ENCODE measurements at regions not wholly inside any gene's neighbourhood (a gene's known extent, or its start where the extent isn't known, plus 50 kb on each side); places are given as distances from the start of the nearest gene placed in this dataset.

DNA sequence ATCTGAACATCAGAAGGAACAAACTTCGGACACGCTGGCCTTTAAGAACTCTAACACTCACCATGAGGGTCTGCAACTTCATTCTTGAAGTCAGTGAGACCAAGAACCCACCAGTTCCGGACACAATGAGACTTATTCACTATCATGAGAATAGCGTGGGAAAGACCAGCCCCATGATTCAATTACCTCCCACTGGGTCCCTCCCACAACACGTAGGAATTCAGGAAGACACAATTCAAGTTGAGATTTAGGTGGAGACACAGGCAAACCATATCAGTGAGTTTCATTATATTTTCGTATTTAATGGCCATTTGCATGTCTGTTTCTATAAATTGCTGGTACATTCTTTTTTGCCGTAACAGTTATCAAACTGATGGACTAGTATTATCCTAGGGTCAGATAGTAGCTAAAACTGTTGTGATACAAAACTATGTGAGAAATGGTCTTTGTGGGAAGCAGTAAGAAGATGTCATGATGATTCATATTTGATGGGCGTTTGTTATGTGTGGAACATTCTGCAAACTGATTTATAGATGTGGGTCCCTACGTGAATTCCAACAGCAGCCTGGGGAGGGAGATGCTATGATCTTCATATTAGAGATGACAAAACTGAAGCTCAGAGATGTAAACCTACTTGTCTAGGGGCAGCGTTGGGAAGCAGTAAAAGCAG is 282.4 kb upstream of the TMEM132C start:
- WGBS, 2 donors (ENCODE audit: extremely low coverage in 2 of 2, insufficient read length in 2 of 2, insufficient replicate concordance in 1 of 2): no CpG with 5 or more reads among the region's 10 CpGs
- Histone ChIP-seq H2AFZ (ENCODE audit: low read length) (no peak overlapping the region), H3K4ac (ENCODE audit: low read length) (no peak overlapping the region), H3K23ac (ENCODE audit: low read depth, low read length, poor library complexity) (no peak overlapping the region), H3K18ac (ENCODE audit: low read length) (no peak overlapping the region), H3K27ac (replicated peaks; ENCODE audit: low read length) (no peak overlapping the region), H2BK120ac (ENCODE audit: low read depth, low read length) (no peak overlapping the region), H3K9ac (ENCODE audit: low read depth, low read length, poor library complexity) (no peak overlapping the region), H3K9me3 (replicated peaks in 1 of 2; ENCODE audit: control insufficient read depth in 2 of 2, insufficient read depth in 1 of 2, low read depth in 1 of 2, low read length in 2 of 2) (no peaks in the 10 kb centered on the region), H4K8ac (ENCODE audit: low read depth, low read length) (no peak overlapping the region), H3K79me1 (ENCODE audit: low read depth, low read length) (no peaks in the 10 kb centered on the region), H2AK5ac (ENCODE audit: low read depth, low read length) (no peak overlapping the region), H3K36me3 (replicated peaks in 1 of 2; ENCODE audit: control insufficient read depth in 2 of 2, insufficient read depth in 2 of 2, low read length in 2 of 2) (no peaks in the 10 kb centered on the region), H4K91ac (ENCODE audit: low read depth, low read length, poor library complexity) (no peak overlapping the region), H3K4me3 (ENCODE audit: low read length in 2 of 2) (no peak overlapping the region), H2BK15ac (ENCODE audit: low read length) (no peak overlapping the region), H2BK12ac (ENCODE audit: low read length) (no peak overlapping the region), H2BK5ac (ENCODE audit: low read length) (no peak overlapping the region), H3K14ac (ENCODE audit: low read length) (no peak overlapping the region), H3K4me1 (ENCODE audit: control insufficient read depth in 2 of 2, insufficient read depth in 1 of 2, low read depth in 1 of 2, low read length in 2 of 2) (peaks cover 0 to 2% of the 10 kb centered on the region in 2 donors), H3K4me2 (ENCODE audit: insufficient read depth, low read length, poor library complexity, severe bottlenecking) (no peak overlapping the region), H3K27me3 (ENCODE audit: control insufficient read depth in 3 of 3, insufficient read depth in 3 of 3, low read depth in 1 of 3, low read length in 3 of 3) (no peaks in the 10 kb centered on the region)
- DNase-seq (ENCODE audit: low spot score): no peak

DNA sequence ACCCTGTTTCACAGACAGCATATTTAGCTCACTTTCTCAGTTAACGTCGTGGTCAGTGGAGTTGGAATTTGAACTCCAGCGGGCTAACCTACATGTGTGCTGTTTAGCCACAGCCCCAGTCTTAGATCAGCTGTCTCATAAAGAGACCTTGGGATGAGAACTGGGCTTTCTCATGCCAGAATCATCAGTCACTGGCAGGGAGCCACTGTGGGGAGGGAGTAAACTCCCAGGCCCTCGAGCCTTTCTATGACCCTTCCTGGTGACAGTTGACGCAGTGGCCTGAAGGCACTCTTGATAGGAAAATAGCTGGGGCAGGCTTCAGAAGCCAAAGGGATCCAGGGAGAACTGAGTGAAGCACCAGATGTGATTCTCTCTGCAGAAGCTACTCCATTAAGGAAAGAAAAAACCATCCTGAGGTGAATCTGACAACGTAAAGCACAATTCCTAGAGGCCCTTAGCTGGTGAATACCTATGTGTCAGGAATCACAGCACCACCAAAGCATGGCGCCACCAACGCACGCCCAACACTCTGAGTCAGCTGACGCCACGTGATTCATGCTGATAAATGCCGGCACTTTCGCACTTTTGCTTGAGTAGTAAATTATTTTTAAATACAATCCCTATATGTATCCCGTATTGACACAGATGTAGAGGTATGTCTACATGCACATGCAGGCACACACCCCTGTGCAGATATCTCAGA is 279.6 kb upstream of the TMEM132C start:
- no peak overlapping the region for H3K9ac ChIP-seq (ENCODE audit: low read depth, low read length, poor library complexity)
- DNase-seq (ENCODE audit: low spot score): no peak
- H4K8ac ChIP-seq (ENCODE audit: low read depth, low read length): no peak overlapping the region
- no peak overlapping the region for H3K18ac ChIP-seq (ENCODE audit: low read length)
- no peak overlapping the region for H3K14ac ChIP-seq (ENCODE audit: low read length)
- H2AFZ ChIP-seq (ENCODE audit: low read length): no peak overlapping the region
- no peak overlapping the region for H2AK5ac ChIP-seq (ENCODE audit: low read depth, low read length)
- no peaks in the 10 kb centered on the region for H3K27me3 ChIP-seq (ENCODE audit: control insufficient read depth in 3 of 3, insufficient read depth in 3 of 3, low read depth in 1 of 3, low read length in 3 of 3)
- H3K4me3 ChIP-seq (ENCODE audit: low read length in 2 of 2): no peak overlapping the region
- no peak overlapping the region for H2BK12ac ChIP-seq (ENCODE audit: low read length)
- H4K91ac ChIP-seq (ENCODE audit: low read depth, low read length, poor library complexity): no peak overlapping the region
- no peaks in the 10 kb centered on the region for H3K79me1 ChIP-seq (ENCODE audit: low read depth, low read length)
- no peak overlapping the region for H3K4ac ChIP-seq (ENCODE audit: low read length)
- no peaks in the 10 kb centered on the region for H3K36me3 ChIP-seq (replicated peaks in 1 of 2; ENCODE audit: control insufficient read depth in 2 of 2, insufficient read depth in 2 of 2, low read length in 2 of 2)
- H2BK5ac ChIP-seq (ENCODE audit: low read length): no peak overlapping the region
- no peak overlapping the region for H3K27ac ChIP-seq (replicated peaks; ENCODE audit: low read length)
- H3K4me2 ChIP-seq (ENCODE audit: insufficient read depth, low read length, poor library complexity, severe bottlenecking): no peak overlapping the region
- peaks cover 0 to 9% of the 10 kb centered on the region in 2 donors for H3K9me3 ChIP-seq (replicated peaks in 1 of 2; ENCODE audit: control insufficient read depth in 2 of 2, insufficient read depth in 1 of 2, low read depth in 1 of 2, low read length in 2 of 2)
- peaks cover 0 to 2% of the 10 kb centered on the region in 2 donors for H3K4me1 ChIP-seq (ENCODE audit: control insufficient read depth in 2 of 2, insufficient read depth in 1 of 2, low read depth in 1 of 2, low read length in 2 of 2)
- H2BK120ac ChIP-seq (ENCODE audit: low read depth, low read length): no peak overlapping the region
- no peak overlapping the region for H3K23ac ChIP-seq (ENCODE audit: low read depth, low read length, poor library complexity)
- H2BK15ac ChIP-seq (ENCODE audit: low read length): no peak overlapping the region
- WGBS, 2 donors (ENCODE audit: extremely low coverage in 2 of 2, insufficient read length in 2 of 2, insufficient replicate concordance in 1 of 2): no CpG with 5 or more reads among the region's 14 CpGs

DNA sequence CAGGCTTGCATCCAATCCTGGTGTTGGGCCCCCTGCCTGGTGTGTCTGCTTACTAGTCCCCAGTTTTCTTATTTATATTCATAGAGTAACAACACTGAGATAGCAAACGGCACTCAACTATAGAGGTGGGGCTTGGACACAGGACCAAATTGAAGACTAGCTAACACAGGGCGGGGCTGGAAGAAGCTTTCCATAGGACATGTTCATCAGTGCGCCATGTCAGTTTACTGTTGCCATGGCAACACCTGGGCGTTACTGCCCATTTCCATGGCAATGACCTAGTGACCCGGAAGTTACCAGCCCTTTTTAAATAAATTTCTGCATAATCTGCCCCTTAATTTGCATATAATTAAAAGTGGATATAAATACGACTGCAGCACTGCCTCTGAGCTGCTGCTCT is 275.5 kb upstream of the TMEM132C start:
- Histone ChIP-seq H3K4me3 (ENCODE audit: low read length in 2 of 2) (no peak overlapping the region), H4K8ac (ENCODE audit: low read depth, low read length) (no peak overlapping the region)

DNA sequence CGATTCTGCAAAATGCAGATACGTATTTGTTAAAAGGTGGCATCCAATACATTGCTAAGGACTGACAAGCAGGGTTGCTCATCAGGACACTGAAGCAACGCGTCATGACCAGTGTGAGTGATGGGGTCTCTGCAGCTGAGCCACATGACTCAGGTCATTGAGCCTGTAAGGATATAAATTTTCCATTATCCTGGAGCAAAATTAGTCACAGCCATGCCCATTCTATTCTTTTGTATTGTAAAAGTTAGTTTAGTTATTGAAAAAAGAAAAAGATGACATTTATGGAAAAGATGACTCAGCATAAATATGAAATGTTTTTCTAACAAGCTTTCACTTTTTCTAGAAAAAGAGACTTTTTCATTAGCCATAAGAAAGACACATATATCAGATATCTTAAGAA is 268.0 kb upstream of the TMEM132C start:
- no peak overlapping the region for H2AFZ ChIP-seq (ENCODE audit: low read length)
- H3K9me3 ChIP-seq (replicated peaks in 1 of 2; ENCODE audit: control insufficient read depth in 2 of 2, insufficient read depth in 1 of 2, low read depth in 1 of 2, low read length in 2 of 2): no peaks in the 10 kb centered on the region
- H3K4me1 ChIP-seq (ENCODE audit: control insufficient read depth in 2 of 2, insufficient read depth in 1 of 2, low read depth in 1 of 2, low read length in 2 of 2): no peaks in the 10 kb centered on the region
- H2BK5ac ChIP-seq (ENCODE audit: low read length): no peak overlapping the region
- H4K8ac ChIP-seq (ENCODE audit: low read depth, low read length): no peak overlapping the region
- H3K14ac ChIP-seq (ENCODE audit: low read length): no peak overlapping the region
- H2BK12ac ChIP-seq (ENCODE audit: low read length): no peak overlapping the region
- H3K36me3 ChIP-seq (replicated peaks in 1 of 2; ENCODE audit: control insufficient read depth in 2 of 2, insufficient read depth in 2 of 2, low read length in 2 of 2): no peaks in the 10 kb centered on the region
- no peak overlapping the region for H3K4ac ChIP-seq (ENCODE audit: low read length)
- no peak overlapping the region for H3K4me3 ChIP-seq (ENCODE audit: low read length in 2 of 2)
- H3K9ac ChIP-seq (ENCODE audit: low read depth, low read length, poor library complexity): no peak overlapping the region
- no peak overlapping the region for H3K23ac ChIP-seq (ENCODE audit: low read depth, low read length, poor library complexity)
- H3K79me1 ChIP-seq (ENCODE audit: low read depth, low read length): no peaks in the 10 kb centered on the region
- H2AK5ac ChIP-seq (ENCODE audit: low read depth, low read length): no peak overlapping the region
- no peak for DNase-seq (ENCODE audit: low spot score)
- H3K27ac ChIP-seq (replicated peaks; ENCODE audit: low read length): no peak overlapping the region
- H3K4me2 ChIP-seq (ENCODE audit: insufficient read depth, low read length, poor library complexity, severe bottlenecking): no peak overlapping the region
- no peak overlapping the region for H4K91ac ChIP-seq (ENCODE audit: low read depth, low read length, poor library complexity)
- H2BK15ac ChIP-seq (ENCODE audit: low read length): no peak overlapping the region
- no peaks in the 10 kb centered on the region for H3K27me3 ChIP-seq (ENCODE audit: control insufficient read depth in 3 of 3, insufficient read depth in 3 of 3, low read depth in 1 of 3, low read length in 3 of 3)
- no peak overlapping the region for H2BK120ac ChIP-seq (ENCODE audit: low read depth, low read length)
- H3K18ac ChIP-seq (ENCODE audit: low read length): no peak overlapping the region
- no CpG with 5 or more reads among the region's 4 CpGs for WGBS, 2 donors (ENCODE audit: extremely low coverage in 2 of 2, insufficient read length in 2 of 2, insufficient replicate concordance in 1 of 2)

More for the DNA sequence above, 275.5 kb upstream of the TMEM132C start:
- Histone ChIP-seq H3K9me3 (replicated peaks in 1 of 2; ENCODE audit: control insufficient read depth in 2 of 2, insufficient read depth in 1 of 2, low read depth in 1 of 2, low read length in 2 of 2) (peaks cover 0 to 9% of the 10 kb centered on the region in 2 donors), H3K18ac (ENCODE audit: low read length) (no peak overlapping the region), H2BK120ac (ENCODE audit: low read depth, low read length) (no peak overlapping the region), H3K27me3 (ENCODE audit: control insufficient read depth in 3 of 3, insufficient read depth in 3 of 3, low read depth in 1 of 3, low read length in 3 of 3) (no peaks in the 10 kb centered on the region), H3K4me2 (ENCODE audit: insufficient read depth, low read length, poor library complexity, severe bottlenecking) (no peak overlapping the region), H3K14ac (ENCODE audit: low read length) (no peak overlapping the region), H3K23ac (ENCODE audit: low read depth, low read length, poor library complexity) (no peak overlapping the region), H3K36me3 (replicated peaks in 1 of 2; ENCODE audit: control insufficient read depth in 2 of 2, insufficient read depth in 2 of 2, low read length in 2 of 2) (no peaks in the 10 kb centered on the region), H4K91ac (ENCODE audit: low read depth, low read length, poor library complexity) (no peak overlapping the region), H2BK15ac (ENCODE audit: low read length) (no peak overlapping the region), H3K27ac (replicated peaks; ENCODE audit: low read length) (no peak overlapping the region), H3K79me1 (ENCODE audit: low read depth, low read length) (no peaks in the 10 kb centered on the region), H2AFZ (ENCODE audit: low read length) (no peak overlapping the region), H3K4ac (ENCODE audit: low read length) (no peak overlapping the region), H3K4me1 (ENCODE audit: control insufficient read depth in 2 of 2, insufficient read depth in 1 of 2, low read depth in 1 of 2, low read length in 2 of 2) (no peaks in the 10 kb centered on the region), H2AK5ac (ENCODE audit: low read depth, low read length) (no peak overlapping the region), H3K9ac (ENCODE audit: low read depth, low read length, poor library complexity) (no peak overlapping the region), H2BK12ac (ENCODE audit: low read length) (no peak overlapping the region), H2BK5ac (ENCODE audit: low read length) (no peak overlapping the region)
- no CpG with 5 or more reads among the region's 6 CpGs for WGBS, 2 donors (ENCODE audit: extremely low coverage in 2 of 2, insufficient read length in 2 of 2, insufficient replicate concordance in 1 of 2)
- DNase-seq (ENCODE audit: low spot score): no peak
